ENCODE measurements at regions not wholly inside any gene's neighbourhood (a gene's known extent, or its start where the extent isn't known, plus 50 kb on each side); places are given as distances from the start of the nearest gene placed in this dataset.
"Not testable (repeated sequence)": the region's sequence is repeated elsewhere in the genome, so short reads cannot be mapped to it uniquely, and the experiment has no call there.

DNA sequence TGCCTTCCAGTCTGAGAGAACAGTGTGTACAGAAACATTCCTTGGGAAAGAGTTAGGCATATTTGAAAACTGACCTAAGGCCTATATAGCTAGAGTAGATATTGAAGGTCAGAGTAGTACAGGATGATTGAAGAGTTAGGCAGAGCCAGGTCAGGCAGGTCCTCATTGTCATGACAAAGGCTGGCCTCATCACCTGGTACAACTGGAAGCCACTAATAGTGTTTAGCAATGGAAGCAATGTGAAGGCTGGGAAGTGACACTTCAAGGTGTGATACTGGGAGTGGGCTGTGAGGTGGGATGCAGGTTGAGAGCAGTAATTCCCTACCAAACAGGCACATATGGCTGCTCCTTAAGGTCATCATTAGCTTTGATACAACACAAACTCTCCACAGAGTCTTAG lies 123.6 kb upstream of the CCNH start:
- intact Hi-C loops (cut with DNase I), result no loop called here
- ATAC-seq (no peak), DNase-seq (ENCODE audit: missing footprints) (no peak)

DNA sequence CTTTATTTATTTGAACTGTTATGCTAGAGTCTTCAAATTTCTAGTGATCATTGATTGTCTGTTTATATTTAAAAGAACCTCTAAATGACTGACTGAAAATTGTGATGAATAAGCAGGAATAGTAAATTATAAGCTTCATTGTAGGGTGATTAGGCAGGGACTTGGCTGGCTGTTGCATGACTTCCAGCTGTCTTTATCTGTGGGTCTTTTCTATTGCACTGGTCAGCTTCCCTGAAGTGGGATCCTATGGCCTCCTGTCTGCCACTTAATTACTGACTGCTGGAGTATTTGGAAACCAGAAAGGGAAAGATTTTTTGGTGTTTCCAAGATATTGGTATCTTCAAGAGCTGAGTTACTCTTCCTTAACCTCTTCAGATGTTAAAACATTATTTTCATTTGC lies 123.0 kb upstream of the CCNH start:
- no peak for DNase-seq (ENCODE audit: missing footprints)
- ATAC-seq, result no peak
- intact Hi-C loops (cut with DNase I), result no loop called here

GRCh38 chr5:87529486-87530076 lies 116.9 kb upstream of the CCNH start:
- ATAC-seq, result no peak
- DNase-seq (ENCODE audit: missing footprints), result no peak
- intact Hi-C loops (cut with DNase I), result no loop called here

DNA sequence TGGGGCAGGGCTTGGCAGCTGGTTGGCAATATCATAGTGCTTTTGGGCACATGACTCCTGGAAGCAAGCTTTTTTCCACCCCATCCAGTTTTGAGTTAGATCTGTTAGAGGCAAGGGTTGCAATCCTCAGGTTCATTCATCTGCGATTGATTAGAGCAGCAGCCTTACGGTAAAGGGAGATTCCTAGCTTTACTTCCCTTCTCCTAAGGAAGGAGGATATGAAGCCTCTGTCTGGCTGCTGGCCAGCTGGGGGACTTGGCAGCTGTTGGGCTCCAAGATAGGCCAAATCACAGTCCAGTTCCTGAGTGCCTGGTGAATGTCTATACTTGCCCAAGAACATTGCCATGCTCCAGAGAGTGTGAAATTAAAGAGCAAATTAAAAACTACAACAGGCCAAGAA lies 113.4 kb upstream of the CCNH start:
- ATAC-seq (no peak), DNase-seq (ENCODE audit: missing footprints) (no peak)
- intact Hi-C loops (cut with DNase I), result no loop called here

- no peak for DNase-seq (ENCODE audit: missing footprints)
- intact Hi-C loops (cut with DNase I), result no loop called here
- no peak for ATAC-seq
Observed at GRCh38 chr5:87524217-87524616, 111.5 kb upstream of the CCNH start.

DNA sequence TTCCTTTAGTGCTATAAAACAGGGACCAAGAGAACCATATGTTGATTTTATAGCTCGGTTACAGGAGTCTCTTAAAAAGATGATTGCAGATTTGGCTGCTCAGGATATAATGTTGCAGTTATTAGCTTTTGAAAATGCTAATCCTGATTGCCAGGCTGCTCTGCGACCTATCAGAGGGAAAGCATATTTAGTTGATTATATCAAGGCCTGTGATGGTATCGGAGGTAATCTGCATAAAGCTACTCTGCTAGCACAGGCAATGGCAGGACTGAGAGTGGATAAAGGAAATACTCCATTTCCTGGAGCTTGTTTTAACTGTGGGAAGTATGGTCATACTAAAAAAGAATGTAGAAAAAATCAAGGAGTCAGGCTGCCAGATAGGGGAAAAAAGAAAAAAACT lies 99.0 kb upstream of the CCNH start:
- DNase-seq (ENCODE audit: missing footprints); intact Hi-C loops (cut with DNase I); ATAC-seq: not testable (repeated sequence)

- DNase-seq (ENCODE audit: missing footprints) (no peak), ATAC-seq (no peak)
- intact Hi-C loops (cut with DNase I), result no loop called here
Observed at GRCh38 chr5:87503004-87503403, 90.3 kb upstream of the CCNH start.

DNA sequence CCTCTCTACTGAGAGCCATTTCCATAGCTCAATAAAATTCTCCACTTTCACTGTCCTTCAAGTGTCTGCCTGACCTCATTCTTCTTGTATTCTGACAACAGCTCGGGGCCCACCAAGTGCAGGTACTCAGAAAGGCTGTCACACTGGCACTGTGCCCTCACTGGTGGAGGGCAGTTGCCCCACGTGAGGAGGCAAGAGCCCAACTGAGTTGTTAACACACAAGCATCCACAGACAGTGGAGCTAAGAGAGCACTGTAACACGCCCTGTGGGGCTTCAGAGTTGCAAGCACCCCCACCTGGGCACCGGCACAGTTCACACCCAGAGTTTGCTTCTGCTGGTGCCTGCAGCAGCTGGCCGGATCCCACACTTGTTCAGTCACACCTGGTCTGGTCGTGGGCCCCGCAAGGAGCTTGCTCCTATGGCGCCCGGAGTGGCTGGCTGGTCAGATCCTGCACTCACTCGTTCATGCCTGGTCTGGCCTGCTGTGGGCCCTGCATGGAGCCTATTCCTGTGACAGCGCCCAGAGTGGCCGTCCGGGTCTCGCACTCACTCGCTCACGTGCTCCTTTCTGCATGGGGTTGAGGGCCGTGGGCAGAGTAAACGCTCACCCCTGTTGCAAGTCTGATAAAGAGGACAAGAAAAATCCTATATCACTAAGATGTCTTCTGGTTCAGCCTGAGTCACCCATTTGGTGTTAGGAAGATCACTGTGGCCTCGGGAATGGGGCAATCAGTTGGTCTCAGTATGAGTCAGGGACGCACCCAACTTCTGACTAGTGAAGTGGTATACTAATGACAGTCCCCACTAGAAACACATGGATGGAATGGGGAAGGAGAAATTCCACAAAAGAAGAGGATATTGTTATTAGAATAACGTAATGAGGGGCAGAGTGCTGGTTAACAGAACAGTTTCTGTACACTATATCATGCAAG lies 87.0 kb upstream of the CCNH start:
- DNase-seq (ENCODE audit: missing footprints), result no peak
- intact Hi-C loops (cut with DNase I), result no loop called here
- no peak for ATAC-seq

All from Right ventricle myocardium inferior (tissue), 1 donor.